NCI-H2196 treated with DMSO at 0.1 percent for 48 hours (cell line): ENCODE measurements at regions not wholly inside any gene's neighbourhood (a gene's known extent, or its start where the extent isn't known, plus 50 kb on each side); places are given as distances from the start of the nearest gene placed in this dataset.
"Not testable (repeated sequence)": the region's sequence is repeated elsewhere in the genome, so short reads cannot be mapped to it uniquely, and the experiment has no call there.

ENCODE experiments used
- DNase-seq: peaks from one replicate; lab custom pipeline; 2025; ENCODE audit not compliant: unreplicated experiment; lab: John Stamatoyannopoulos, UW

- DNase-seq, result not testable (repeated sequence)
Measured at GRCh38 chr5:93933269-93933668, 191.9 kb upstream of the POU5F2 start.

DNA sequence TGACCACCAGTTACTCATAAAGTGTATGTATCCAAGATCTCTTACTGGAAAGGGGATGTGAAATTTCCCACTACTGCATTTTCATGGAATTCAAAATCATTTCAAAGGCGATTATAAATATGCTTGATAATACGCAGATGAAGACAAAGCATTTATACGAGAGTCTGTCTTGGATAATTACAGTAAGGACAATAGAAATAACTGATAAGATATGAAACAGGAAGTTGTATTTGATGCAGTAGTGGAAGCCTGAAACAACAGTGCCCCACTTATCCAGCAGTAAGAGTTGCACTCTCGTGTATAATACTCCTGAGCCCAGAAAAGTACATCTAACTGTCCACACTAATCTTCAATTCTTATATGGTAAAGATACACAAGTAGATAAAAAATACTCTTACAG, 188.7 kb upstream of the POU5F2 start:
- no peak for DNase-seq

GRCh38 chr5:93929131-93929530, 187.7 kb upstream of the POU5F2 start:
- DNase-seq, result no peak

- no peak for DNase-seq
Measured at GRCh38 chr5:93926831-93927620, 185.6 kb upstream of the POU5F2 start.

GRCh38 chr5:93925321-93925720, 183.9 kb upstream of the POU5F2 start:
- DNase-seq, result no peak

DNA sequence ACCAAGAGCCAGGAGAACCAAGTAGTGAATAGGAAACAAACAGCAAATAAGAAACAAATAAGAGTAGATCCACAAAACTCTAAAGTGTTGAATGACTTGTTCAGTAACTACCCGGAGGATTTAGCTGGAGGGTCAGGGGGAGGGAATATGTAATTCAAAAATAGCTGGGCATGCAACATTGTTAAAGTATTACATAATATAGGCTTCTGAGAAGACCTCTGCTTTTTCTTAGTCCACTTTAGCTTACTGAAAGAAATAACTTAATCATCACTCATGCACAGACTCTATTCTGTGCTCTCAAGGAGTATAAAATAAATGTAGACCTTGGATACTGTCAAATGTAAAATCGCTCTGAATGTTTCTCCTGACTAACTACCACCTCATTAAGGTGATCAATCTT, 183.2 kb upstream of the POU5F2 start:
- no peak for DNase-seq

DNA sequence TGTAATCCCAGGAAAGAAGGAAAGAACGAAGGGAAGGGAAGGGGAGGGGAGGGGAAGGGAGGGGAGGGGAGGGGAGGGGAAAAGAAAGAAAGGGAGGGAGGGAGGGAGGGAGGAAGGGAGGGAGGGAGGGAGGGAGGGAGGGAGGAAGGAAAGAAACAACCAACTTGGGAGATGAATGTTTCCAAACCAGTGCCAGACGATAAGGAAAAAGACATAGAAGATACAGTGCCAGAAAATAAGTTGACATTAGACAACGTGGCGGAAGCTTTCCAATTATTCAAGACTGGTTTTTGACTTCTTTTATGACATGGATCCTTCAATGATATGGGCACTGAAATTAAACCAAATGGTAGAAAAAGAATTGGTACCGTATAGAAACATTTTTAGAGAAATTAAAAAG, 181.2 kb upstream of the POU5F2 start:
- no peak for DNase-seq

GRCh38 chr5:93921001-93921400, 179.6 kb upstream of the POU5F2 start:
- no peak for DNase-seq

DNA sequence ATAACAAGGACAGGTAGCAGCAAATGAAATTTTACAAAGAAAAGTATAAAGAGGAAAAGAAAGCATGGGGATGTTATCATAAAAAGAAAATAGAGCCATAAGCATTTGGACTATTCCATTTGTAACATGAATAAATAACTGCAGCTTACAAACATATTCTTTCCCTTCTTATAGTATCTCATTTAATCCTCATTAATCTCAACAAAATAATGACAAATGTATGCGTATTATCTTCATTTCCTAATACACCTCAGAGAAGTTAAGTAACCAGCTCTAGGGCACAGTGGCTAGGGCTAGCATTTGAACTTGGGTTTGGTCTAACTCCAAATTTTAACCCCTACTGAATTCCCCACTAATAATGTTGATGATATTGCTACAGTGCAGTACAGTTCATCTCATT, 175.5 kb upstream of the POU5F2 start:
- no peak for DNase-seq

GRCh38 chr5:93915142-93915553, 173.7 kb upstream of the POU5F2 start:
- DNase-seq, result no peak

GRCh38 chr5:93911609-93912008, 170.2 kb upstream of the POU5F2 start:
- no peak for DNase-seq

GRCh38 chr5:93909356-93909755, 168.0 kb upstream of the POU5F2 start:
- DNase-seq, result no peak

DNA sequence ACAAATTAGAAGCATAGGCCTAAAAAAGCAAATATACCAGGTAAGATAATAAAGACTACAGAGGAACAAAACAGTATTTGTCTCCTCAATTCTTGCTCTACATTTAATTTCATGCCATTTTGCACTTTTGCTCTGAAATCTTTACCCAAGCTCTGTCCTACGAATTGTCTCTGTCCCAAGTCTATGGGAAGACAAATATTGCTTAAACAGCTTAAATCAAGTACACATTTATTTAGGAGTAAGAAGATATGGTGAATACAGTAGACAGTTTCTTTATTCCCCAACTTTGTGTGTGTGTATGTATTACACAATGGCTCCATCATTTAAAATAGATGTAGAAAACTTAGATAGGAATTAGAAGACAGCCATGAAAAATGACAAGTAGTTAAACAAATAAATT, 163.5 kb upstream of the POU5F2 start:
- no peak for DNase-seq

DNA sequence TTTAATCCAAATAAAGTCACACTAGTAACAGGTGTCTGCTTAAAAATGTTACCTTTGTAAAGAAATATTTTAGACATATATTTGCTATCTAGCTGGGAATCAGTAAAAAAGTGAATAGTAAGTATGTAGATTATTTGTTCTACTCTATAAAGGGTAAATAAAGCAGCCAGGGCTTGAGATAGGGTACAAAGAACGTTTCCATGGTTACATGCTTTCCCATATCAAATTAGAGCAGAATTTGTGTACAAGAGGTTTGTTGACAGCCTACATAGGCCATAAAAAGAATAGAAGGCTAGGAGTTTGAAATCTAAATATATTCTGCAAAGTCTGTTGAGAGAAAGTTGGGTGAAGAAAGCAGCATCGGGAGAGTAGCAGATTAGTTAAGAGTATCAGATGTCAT, 160.9 kb upstream of the POU5F2 start:
- DNase-seq, result no peak

- DNase-seq, result no peak
Measured at GRCh38 chr5:93899026-93899600, 157.7 kb upstream of the POU5F2 start.

DNA sequence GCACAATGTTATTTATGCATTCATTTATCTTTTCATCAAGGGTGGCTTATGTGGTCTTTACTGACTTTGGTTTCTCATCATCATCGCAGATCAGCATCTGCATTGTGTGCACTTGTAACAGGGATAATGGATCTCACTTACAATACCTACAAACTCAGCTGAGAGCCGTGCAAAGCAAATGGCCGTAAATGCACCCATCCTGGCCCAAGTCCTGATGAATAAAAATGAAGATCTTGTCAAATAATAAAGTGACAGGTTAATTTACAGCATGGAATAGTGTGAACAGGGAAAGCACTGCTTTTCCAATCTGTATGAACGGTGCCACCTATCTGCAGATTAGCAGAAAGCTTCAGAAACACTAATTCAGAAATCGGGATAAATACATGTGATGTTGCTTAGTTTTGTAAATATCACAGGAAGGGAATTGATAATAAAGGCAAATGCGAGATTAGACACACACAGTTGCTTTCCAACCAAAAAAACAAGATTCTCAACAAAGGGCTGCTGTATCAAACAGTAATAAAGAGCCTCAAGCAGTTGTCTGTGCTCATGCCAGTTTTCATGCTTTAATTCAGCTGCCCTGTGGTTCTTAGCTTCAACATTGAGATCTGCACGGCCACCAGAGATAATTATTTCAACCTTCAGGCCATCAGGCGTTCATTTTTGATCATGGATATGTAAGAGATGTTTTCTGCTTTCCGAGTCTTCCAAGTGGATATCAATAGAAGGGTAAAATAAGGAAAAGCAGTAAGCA, 153.4 kb upstream of the POU5F2 start:
- DNase-seq, result no peak

- DNase-seq, result no peak
Measured at GRCh38 chr5:93893075-93893474, 151.7 kb upstream of the POU5F2 start.

- DNase-seq, result no peak
Measured at GRCh38 chr5:93892481-93892880, 151.1 kb upstream of the POU5F2 start.

DNA sequence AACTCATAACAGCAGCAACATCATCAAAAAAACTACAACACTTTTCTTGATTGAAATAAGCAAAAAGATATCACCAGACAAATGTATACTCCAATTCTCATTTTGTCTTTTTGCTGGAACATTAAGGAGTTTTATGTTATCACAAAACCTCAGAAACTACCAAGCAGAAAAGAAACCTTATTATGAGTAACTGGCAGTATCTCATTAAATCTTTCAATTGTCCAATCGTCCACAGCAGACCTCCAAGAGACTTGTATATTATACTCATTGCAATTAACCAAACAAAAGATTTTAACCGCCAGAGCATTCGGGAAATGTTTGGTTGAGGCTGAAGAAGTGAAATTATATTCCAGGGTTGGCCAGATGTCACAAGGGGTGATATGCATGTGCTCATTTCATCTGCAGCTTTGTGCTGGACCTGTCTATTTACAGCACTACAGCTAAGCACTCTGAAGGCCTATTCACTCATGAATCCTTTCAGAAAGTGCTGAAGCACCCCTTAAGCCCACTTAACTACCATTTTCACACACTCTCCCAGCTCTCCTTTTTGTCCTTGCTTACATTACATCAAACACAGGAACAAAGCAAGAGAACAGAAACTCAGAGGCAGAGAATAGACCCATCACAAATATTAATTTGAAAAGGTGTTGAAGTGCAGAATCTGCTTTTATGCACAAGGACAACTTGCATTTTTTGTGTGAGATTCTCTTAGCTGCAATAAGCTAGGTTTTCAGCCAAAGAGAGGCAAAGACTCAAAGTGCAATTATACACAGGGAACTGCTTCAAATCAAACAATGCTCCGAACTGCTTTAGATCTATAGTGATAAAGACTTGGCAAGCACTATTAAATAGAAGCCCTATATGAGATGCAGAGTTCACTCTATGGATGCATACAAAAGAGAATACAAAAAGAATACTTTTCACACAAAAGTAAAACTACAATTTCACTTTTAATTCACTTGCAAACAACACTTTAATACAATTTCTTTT, 150.4 kb upstream of the POU5F2 start:
- DNase-seq, result no peak

DNA sequence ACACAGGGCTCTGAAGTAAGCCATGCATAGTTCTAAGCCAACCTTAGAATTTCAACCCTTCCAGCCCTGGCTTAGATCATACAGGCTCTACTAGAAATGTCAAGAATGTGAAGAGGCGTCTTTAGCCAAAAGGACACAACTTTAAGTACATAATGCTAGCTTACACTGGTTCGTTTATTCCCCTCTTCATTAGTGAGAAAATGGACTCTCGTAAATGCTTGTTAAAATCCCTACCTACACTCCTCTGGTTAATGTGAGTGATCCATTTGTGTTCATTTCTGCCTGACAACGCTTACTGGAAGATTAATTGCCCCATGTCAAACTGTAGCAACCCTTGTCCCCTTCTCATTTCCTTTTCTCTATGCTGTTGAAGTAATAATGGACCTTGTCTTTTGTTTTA, 149.3 kb upstream of the POU5F2 start:
- DNase-seq, result no peak

GRCh38 chr5:93887678-93888077, 146.3 kb upstream of the POU5F2 start:
- no peak for DNase-seq
